Lower leg skin (tissue), 4 donors: ENCODE measurements at regions not wholly inside any gene's neighbourhood (a gene's known extent, or its start where the extent isn't known, plus 50 kb on each side); places are given as distances from the start of the nearest gene placed in this dataset.

ENCODE experiments used
- DNase-seq, 2 donors: peaks; one replicate each; pipeline ENCODE4 v3.0.0-alpha.2; 2019; ENCODE audit warnings: low spot score in 2 of 2
- H3K4me3 ChIP-seq: fragments of 200-600 bp; sonication (generic); 2 replicates; pipeline ENCODE4 v1.5.1; 2017; ENCODE audit warnings: mild to moderate bottlenecking, low read depth; ENCODE audit not compliant: poor library complexity, severe bottlenecking
- CTCF ChIP-seq, 3 donors: fragments of 450-650 bp; IDR thresholded peaks; one replicate each; pipeline ENCODE4 v1.5.1; 2016; ENCODE audit warnings: antibody characterized with exemption in 3 of 3, mild to moderate bottlenecking in 3 of 3, moderate library complexity in 2 of 3
- POLR2A ChIP-seq, 2 donors: fragments of 450-650 bp; IDR thresholded peaks; one replicate each; pipeline ENCODE4 v1.6.1; 2016 to 2017; ENCODE audit warnings: antibody characterized with exemption in 2 of 2, mild to moderate bottlenecking in 1 of 2, moderate library complexity in 1 of 2
- WGBS, 2 donors: methylation state at CpG; one replicate each; pipeline ENCODE4 v1.1.5; 2018; 5-methylcytosine and 5-hydroxymethylcytosine counted together
- intact Hi-C: fragments of 100-400 bp; cut with DNase I; formaldehyde crosslinking; loops from one replicate; pipeline ENCODE4 v1.15.0; 2023; ENCODE audit warnings: low total_unique reads

GRCh38 chr15:66959066-66959465, 106.3 kb upstream of the SMAD3 start:
- DNase-seq: peak in 1 of 2 donors; percentile 81
- no peak for TF ChIP-seq CTCF (IDR thresholded peaks at IDR 0.05)
- TF ChIP-seq POLR2A (IDR thresholded peaks at IDR 0.05): no peak
- no peak overlapping the region for H3K4me3 ChIP-seq
- 84 to 90% methylated on average over 8 to 10 of the region's 10 CpGs for WGBS, 2 donors
- intact Hi-C loops: no loop called here

GRCh38 chr15:66959875-66960274, 105.5 kb upstream of the SMAD3 start:
- H3K4me3 ChIP-seq: no peak overlapping the region
- no peak for TF ChIP-seq CTCF (IDR thresholded peaks at IDR 0.05)
- TF ChIP-seq POLR2A (IDR thresholded peaks at IDR 0.05): no peak
- WGBS, 2 donors: 75 to 88% methylated on average over 3 of the region's 3 CpGs
- DNase-seq: peak in 1 of 2 donors; percentile 34
- intact Hi-C loops: no loop called here

GRCh38 chr15:66960519-66960918, 104.9 kb upstream of the SMAD3 start:
- 93 to 97% methylated on average over 4 of the region's 4 CpGs for WGBS, 2 donors
- TF ChIP-seq POLR2A (IDR thresholded peaks at IDR 0.05): no peak
- no peak overlapping the region for H3K4me3 ChIP-seq
- peak in 1 of 2 donors; percentile 0 for DNase-seq
- intact Hi-C loops: no loop called here

GRCh38 chr15:66961407-66961884, 104.0 kb upstream of the SMAD3 start:
- WGBS, 2 donors: 36 to 40% methylated on average over 5 of the region's 5 CpGs
- TF ChIP-seq CTCF (IDR thresholded peaks at IDR 0.05) (no peak), POLR2A (IDR thresholded peaks at IDR 0.05) (no peak)
- peak in 1 of 2 donors; percentile 26 for DNase-seq
- intact Hi-C loops: no loop called here
- H3K4me3 ChIP-seq: no peak overlapping the region

- TF ChIP-seq CTCF (IDR thresholded peaks at IDR 0.05) (no peak), POLR2A (IDR thresholded peaks at IDR 0.05) (no peak)
- intact Hi-C loops: no loop called here
- DNase-seq: no peak
- H3K4me3 ChIP-seq: no peak overlapping the region
- 78 to 87% methylated on average over 10 of the region's 10 CpGs for WGBS, 2 donors
Measured at GRCh38 chr15:66961901-66962300, 103.5 kb upstream of the SMAD3 start.

GRCh38 chr15:66962522-66962921, 102.9 kb upstream of the SMAD3 start:
- TF ChIP-seq POLR2A (IDR thresholded peaks at IDR 0.05) (no peak), CTCF (IDR thresholded peaks at IDR 0.05) (no peak)
- intact Hi-C loops: no loop called here
- WGBS, 2 donors: 73 to 91% methylated on average over 1 of the region's 1 CpG
- H3K4me3 ChIP-seq: no peak overlapping the region
- DNase-seq: no peak
